ENCODE measurements at regions not wholly inside any gene's neighbourhood (a gene's known extent, or its start where the extent isn't known, plus 50 kb on each side); places are given as distances from the start of the nearest gene placed in this dataset.
A peak's percentile ranks its signal among the peaks of the same experiment; 100 is the strongest.
"Not testable (repeated sequence)": the region's sequence is repeated elsewhere in the genome, so short reads cannot be mapped to it uniquely, and the experiment has no call there.

DNA sequence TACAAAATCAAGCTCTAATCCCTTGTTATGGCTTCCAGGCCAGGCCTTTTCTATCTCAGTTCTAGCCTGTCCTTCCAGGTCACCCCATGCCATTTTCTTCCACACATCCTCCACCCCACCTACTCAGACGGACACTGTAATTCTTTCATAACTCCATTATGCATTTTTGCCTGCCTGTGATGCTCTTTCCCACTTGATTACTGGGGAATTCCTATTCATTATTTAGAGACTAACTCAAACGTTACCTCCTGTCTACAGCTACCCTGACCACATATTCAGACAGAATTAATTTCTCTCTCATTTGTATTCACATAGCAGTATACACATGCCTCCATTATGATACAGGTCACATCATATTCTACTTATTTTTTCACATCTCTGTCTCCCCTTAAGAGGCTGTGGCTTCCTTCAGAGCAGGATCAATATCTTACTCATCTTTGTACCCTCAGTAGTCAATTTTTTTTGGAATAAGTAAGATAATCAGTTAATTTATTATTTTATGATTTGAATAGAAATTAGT lies 156.5 kb upstream of the ZC3H12C start:
- DNase-seq (ENCODE audit: low read depth in 2 of 2), result no peak

DNA sequence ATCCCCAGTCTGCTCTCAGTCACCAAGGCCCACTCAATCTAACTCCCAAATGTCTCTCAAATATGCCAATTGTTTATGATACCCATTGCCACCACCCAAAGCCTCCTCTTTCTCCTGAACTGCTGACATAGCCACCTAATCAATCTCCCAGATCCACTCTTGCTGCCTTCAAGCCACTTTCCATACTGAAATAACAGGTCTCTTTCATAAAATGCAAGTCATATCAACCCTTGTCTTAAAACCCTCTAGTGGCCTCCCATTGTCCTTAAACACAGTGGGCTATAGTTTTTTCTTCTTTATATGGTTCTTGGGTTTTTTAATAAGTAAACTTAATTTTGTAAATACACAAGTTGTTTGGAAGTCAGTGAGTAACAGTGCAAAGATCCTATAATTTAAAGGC lies 155.2 kb upstream of the ZC3H12C start:
- no peak for DNase-seq (ENCODE audit: low read depth in 2 of 2)

- no peak for DNase-seq (ENCODE audit: low read depth in 2 of 2)
Observed at GRCh38 chr11:109939166-109939810, 153.9 kb upstream of the ZC3H12C start.

DNA sequence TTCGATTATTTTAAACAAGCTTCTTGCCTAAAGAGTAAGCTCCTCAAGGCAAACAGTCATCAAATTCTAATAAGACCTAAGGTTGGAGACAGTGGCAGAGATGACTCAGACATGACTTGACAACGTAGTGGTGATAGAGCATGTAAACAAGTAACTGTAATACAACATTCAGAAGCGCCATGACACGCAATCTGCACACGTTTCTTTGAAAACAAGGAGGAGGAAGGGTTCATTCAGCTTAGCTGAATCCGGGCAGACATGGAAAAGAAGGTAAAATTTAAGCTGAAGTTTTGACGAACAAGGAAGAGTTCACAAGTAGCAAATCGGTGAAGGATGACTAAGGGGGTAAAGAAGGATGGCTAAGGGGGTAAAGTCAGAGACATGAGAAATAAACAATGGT lies 152.4 kb upstream of the ZC3H12C start:
- DNase-seq (ENCODE audit: low read depth in 2 of 2), result no peak

DNA sequence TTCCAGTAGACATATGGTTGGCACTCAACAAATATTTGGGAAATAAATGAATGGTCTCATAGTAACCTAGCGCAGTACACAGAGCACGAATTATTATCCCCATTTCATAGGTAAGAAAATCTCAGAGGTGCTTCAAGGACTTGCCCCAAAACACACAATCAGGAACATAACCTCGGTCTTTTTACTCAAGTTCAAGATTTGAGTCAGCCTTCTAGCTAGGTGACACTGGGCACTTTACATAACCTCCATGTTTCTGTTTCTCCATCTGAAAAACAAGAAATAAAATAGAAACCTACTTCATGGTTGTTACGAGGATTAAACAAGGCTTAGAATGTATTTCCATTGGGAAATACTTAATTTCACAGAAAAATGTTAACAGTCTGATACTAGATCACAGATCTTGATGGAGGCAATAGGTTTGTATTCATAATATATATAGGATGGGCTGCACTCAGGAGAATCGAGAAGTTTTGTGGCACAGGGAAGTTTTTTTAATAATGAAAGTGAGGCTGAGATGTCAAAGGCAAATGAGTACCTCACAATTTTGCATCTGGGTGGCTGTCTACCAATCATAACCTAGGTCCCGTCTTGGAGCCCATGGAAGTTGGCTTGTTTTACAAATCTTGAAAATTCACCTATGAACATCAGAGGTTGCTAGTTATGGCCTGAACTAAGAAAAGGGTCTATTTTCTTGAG lies 147.4 kb upstream of the ZC3H12C start:
- no peak for DNase-seq (ENCODE audit: low read depth in 2 of 2)

DNA sequence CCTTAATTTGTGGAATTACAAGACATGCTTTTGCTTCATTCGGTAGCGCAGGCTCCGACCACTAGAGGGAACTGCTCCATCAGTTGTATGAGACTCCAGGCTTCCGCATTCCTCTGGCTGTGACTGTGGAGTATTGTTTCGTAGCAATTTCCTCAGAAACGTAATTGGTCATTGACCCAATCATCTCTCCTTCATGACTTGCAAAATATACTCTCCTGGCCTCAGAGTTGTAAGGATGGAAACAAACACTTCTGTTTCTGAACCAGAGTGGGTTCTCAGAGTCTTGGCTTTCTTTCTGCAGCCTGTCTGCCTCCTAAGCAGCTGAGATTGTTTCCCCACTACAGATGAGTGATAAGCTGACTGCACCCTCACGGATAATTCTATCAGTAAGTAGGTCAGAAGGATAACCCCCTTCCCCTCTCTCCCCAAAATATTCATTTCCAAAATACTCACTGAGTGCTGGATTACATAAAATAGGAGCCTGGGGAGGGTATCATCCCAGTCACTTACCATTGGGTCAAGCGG lies 146.8 kb upstream of the ZC3H12C start:
- peak; percentile 47 to 49 for DNase-seq (ENCODE audit: low read depth in 2 of 2)

DNA sequence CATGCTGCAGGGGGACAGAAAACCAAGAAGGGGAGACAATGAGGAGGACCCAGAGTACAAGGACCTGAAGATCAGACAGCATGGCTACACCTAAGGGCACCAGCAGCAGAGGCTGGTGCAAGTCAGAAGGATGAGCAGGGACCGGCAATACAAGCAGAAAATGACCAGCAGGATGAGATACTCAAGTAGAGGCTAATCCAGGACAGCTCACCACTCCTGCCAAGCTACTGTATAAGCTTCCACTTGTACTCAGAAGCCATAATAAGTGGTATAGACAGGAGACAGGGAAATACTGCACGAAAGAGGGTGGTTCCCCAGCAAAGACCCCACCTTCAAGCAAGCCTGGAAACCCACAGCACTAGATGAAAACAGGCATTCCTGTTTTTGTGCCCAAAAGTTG lies 138.7 kb upstream of the ZC3H12C start:
- DNase-seq (ENCODE audit: low read depth in 2 of 2), result no peak

DNA sequence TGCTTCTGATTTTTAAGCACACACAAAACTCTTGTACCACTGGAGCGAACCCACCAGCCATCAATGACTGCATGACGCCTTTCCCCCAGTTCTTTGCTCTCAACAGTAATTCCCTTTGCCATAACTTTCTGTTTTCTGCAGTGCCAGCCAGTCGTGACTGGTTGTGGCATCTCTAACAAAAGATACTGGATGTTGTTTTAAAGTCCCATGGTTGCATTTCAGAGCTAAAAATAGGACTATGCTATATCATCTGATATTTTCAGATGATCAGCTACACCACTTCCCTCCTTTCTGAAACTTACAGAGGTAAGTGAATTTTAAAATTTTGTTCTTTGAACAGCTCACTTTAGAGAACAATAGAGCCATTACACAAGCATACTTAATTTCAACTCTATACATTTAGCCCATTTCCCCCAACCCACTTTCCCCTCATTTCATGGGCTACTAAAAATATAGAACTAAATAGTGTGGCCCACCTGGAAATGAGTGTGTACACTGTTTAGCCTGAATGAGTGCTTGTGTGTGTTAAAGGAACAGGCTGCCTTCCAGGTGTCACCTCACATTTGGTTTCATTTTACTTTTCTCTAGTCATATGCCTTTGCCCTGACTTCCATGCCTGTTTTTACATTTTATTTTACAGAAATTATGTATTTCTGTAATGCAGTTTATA lies 136.9 kb upstream of the ZC3H12C start:
- no peak for DNase-seq (ENCODE audit: low read depth in 2 of 2)

- no peak for DNase-seq (ENCODE audit: low read depth in 2 of 2)
Observed at GRCh38 chr11:109957000-109957399, 136.2 kb upstream of the ZC3H12C start.

GRCh38 chr11:109957601-109958000 lies 135.6 kb upstream of the ZC3H12C start:
- DNase-seq (ENCODE audit: low read depth in 2 of 2), result no peak

GRCh38 chr11:109958131-109958820 lies 134.9 kb upstream of the ZC3H12C start:
- no peak for DNase-seq (ENCODE audit: low read depth in 2 of 2)

DNA sequence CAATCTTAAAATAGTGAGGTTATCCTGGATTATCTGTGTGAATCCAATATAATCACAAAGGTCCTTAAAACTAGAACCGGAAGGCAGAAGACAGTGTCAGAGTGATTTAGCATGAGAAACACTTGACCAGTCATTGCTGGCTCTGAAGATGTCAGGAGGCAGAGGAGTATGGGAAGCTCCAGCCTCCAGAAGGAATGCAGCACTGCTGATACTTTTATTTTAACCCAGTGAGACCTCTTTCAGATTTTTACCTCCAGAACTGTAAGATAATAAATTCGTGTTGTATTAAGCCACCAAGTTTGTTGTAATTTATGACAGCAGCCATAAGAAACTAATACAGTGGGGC lies 134.4 kb upstream of the ZC3H12C start:
- no peak for DNase-seq (ENCODE audit: low read depth in 2 of 2)

DNA sequence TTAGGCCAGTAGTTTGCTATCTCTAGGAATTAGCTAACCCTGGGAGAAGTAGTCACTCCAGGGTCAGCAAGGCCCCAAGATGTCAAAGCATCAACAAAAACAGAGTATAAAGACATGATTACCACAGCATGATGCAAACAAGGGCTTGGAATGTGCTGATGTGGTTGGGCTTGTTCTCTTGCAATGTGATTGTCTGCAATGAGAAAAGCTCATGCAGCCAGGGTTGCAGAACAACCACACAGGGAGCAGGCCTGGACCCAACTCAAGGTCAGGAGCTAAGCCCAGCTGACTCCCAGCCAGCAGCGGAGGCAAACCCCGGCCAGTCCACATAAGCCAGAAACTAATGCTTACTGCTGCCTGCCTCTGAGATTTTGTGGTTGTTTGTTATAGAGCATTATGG lies 132.4 kb upstream of the ZC3H12C start:
- no peak for DNase-seq (ENCODE audit: low read depth in 2 of 2)

DNA sequence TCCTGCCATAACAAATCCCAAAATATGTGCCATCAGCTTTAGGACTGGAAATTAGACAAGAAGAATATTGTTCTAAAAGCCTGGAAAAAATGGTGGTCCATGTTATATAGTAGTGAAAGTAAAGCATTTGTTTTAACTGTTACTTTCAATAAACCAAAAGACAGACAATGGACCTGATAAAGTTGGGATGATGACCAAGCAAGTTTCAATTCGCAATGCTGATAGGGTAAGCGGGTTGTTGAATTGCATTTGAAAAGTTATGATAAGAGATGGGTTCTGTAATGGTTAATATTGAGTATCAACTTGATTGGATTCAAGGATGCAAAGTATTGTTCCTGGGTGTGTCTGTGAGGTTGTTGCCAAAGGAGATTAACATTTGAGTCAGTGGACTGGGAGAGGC lies 131.9 kb upstream of the ZC3H12C start:
- no peak for DNase-seq (ENCODE audit: low read depth in 2 of 2)

DNA sequence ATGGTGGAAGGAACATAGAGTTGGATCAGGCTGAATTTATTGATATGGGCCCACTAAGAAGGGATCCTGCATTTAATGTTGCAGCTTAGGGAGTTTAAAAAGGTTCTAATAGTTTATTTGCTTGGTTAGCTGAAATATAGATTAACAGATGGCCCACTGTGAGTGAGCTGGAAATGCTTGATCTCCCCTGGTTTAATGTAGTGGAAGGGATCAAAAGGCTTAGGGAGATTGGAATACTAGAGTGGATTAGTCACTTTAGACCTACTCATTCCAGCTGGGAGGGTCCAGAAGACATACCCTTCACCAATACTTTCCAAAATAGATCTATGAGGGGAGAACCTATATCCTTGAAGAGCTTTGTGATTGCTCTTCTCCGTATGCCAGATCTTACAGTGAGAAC lies 130.1 kb upstream of the ZC3H12C start:
- DNase-seq (ENCODE audit: low read depth in 2 of 2), result no peak

DNA sequence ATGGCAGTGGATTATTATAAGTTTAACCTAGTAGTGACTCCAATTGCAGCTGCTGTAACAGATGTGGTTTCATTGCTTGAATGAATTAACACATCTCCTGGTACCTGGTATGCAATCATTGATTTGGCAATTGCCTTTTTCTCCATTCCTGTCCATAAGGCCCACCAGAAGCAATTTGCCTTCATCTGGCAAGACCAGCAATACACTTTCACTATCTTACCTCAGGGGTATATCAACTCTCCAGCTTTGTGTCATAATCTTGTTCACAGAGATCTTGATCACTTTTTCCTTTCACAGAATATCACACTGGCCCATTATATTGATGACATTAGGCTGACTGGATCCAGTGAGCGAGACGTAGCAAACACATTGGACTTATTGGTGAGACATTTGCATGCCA lies 128.7 kb upstream of the ZC3H12C start:
- no peak for DNase-seq (ENCODE audit: low read depth in 2 of 2)

- not testable (repeated sequence) for DNase-seq (ENCODE audit: low read depth in 2 of 2)
Observed at GRCh38 chr11:109965445-109965844, 127.7 kb upstream of the ZC3H12C start.

DNA sequence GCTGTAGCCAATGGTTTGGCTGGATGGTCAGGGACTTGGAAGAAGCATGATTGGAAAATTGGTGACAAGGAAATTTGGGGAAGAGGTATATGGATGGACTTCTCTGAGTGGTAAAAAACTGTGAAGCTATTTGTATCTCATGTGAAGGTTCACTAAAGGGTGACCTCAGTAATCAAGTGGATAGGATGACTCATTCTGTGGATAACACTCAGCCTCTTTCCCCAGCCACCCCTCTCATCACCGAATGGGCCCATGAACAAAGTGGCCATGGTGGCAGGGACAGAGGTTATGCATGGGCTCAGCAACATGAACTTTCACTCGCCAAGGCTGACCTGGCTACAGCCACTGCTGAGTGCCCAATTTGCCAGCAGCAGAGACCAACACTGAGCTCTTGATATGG lies 127.3 kb upstream of the ZC3H12C start:
- DNase-seq (ENCODE audit: low read depth in 2 of 2), result not testable (repeated sequence)

GRCh38 chr11:109967136-109967535 lies 126.1 kb upstream of the ZC3H12C start:
- not testable (repeated sequence) for DNase-seq (ENCODE audit: low read depth in 2 of 2)

DNA sequence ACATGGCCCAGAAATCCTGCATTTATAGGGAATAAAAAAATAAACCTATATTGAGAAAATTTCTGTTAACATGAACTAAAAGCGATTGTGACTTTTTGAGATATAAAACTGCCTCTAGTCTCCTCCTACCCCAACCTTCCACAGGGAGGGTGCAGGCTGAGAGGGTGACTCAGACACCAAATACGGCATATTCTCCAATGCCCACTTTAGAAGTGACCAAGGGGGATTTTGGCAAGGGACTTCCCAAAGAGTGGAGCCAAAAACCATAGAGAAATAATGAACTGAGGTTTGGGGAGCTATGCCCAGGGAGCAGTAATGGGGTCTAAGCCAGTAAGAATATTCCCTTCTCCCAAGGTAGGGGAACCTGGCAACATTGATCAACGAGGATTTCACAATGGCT lies 124.9 kb upstream of the ZC3H12C start:
- DNase-seq (ENCODE audit: low read depth in 2 of 2), result no peak

- DNase-seq (ENCODE audit: low read depth in 2 of 2), result no peak
Observed at GRCh38 chr11:109968781-109969180, 124.4 kb upstream of the ZC3H12C start.

- no peak for DNase-seq (ENCODE audit: low read depth in 2 of 2)
Observed at GRCh38 chr11:109970516-109971183, 122.5 kb upstream of the ZC3H12C start.
